ENCODE measurements at regions not wholly inside any gene's neighbourhood (a gene's known extent, or its start where the extent isn't known, plus 50 kb on each side); places are given as distances from the start of the nearest gene placed in this dataset.

GRCh38 chr4:75101906-75102786, 169.2 kb downstream of the PARM1 start:
- Histone ChIP-seq H3K4me3 (no peak overlapping the region), H3K27me3 (ENCODE audit: low read depth) (no peaks in the 10 kb centered on the region), H3K9me3 (peaks cover under 1% of the 10 kb centered on the region; the same call in 1 of the 2 replicates), H3K36me3 (replicated peaks) (no peaks in the 10 kb centered on the region), H3K4me1 (no peaks in the 10 kb centered on the region)
- DNase-seq (ENCODE audit: low spot score in 2 of 2), result no peak
- in situ Hi-C loops (cut with MboI; ENCODE audit: low sequenced_read_pairs), result no loop called here

Measured in HAP-1 (cell line).